NCI-H524 treated with DMSO at 0.1 percent for 48 hours (cell line): ENCODE measurements at regions not wholly inside any gene's neighbourhood (a gene's known extent, or its start where the extent isn't known, plus 50 kb on each side); places are given as distances from the start of the nearest gene placed in this dataset.

Experiments
- DNase-seq: peaks from one replicate; lab custom pipeline; 2025; lab: John Stamatoyannopoulos, UW

DNA sequence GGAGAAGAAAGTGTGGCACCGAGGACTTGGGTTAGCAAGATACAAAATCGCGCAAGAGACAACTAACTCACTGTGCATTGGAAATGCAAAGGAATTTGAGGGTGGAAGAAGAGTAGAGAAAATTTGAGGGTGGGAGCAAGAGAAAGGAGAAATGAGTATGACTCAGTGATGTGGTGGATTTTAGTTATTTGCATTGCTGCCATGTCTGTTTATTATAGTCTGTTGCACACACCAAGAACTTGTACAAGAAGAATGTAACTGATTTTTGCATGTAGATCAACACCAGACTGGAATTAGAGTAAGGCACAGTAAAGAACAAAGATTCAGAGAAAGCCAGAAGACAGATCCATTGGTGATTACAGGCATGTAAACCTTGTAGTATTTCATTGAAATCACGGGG is 71.6 kb upstream of the SMIM36 start:
- no peak for DNase-seq

DNA sequence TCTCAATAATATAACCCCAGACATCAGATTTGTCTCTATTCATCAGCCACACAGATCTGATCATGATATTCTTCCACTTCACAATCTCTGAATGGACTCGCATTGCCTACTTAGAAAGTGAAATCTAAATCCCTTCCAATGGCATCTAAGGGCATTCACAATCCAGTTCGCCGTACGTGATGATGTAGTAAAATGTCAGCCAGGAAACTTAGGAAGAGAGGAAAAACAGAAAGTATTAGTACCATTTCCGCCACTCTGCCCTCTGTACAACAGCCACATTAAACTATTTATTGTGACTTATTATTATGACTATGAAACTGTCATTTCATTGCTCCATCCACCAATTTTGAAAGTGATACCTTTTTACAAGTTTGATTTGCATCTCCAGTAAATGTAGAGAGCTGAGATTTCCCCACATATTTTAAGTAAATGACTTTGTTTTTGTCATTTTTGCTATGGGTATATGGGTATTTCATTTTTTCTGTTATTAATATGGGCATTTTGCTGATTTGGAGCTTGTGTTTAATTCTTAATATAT is 69.4 kb upstream of the SMIM36 start:
- no peak for DNase-seq

DNA sequence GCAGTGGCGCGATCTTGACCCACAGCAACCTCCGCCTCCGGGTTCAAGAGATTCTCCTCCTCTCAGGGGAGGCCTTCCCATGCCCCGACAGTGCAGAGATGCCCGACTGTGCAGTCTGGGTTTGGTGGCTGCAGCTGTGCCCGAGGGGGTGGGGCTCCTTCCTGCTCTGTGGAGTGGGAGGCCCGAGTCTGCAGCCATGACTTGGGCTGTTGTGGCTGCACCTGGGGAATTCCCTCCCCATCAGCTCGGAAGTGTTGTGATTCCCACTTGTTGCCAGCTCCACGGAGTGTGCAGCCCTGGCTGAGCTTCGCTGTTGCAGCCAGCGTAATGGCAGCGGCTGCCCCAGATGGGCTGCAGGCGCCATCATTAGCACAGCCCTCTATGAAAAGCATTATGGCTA is 66.4 kb upstream of the SMIM36 start:
- DNase-seq, result no peak

DNA sequence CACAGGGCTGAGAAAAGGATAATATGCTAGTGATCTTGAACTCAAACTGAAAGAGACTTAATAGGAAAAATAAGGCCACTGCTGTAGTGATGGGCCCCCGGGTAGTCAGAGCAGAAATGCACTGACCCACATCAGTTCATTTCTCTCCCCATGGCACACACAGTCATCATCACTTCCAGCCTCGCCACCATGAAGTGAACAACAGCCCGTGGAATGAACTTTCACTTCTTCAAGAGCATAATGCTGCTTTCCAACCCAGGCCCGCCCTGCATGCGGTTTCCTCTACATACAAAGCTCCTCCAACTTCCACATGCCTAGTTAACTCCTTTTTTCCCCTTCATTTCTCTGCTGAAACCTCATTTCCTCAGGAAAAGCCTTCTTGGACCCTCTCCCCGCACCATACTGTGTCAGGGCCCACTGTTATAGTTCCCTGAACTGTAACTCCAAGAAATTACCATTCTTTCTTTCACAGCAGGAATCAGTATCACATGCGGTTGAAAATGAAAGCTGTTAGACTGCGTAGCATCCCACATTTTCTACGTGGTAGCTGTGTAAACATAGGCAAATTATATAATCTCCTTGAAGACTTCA is 65.8 kb upstream of the SMIM36 start:
- DNase-seq, result no peak

DNA sequence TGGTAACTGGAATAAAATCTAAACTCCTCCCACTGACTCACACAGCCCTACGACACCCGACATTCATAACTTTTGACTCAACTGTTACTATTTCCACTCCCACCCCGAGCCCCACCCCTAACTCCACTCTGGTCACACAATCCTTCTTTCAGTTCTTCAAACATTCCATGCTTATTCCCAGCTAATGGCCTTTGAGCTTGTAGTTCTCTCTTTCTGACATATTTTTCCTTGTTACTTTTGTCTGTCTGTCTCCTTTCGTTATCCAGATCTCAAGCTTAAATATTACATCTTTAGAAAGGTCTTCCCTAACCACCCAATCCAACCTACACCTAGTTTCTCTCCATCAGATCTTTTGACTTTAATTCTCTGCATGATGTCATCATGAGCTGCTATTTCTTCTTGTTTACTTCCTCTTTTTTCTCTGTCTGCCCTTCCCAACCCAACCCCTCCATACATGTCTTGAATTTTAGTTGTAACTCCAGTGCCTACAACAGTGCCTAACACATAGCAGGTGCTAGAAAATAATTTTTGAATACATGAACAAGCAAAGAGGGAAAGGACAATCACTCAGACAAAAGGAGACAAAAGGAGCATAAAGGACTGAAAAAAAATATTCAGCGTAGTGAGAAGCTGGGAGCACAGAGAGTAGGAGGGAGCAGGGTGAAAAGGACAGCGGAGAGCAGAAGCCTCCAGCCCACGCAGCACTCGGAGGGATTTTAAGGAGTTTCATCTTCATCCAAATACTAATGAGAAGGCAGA is 65.2 kb upstream of the SMIM36 start:
- DNase-seq, result no peak

DNA sequence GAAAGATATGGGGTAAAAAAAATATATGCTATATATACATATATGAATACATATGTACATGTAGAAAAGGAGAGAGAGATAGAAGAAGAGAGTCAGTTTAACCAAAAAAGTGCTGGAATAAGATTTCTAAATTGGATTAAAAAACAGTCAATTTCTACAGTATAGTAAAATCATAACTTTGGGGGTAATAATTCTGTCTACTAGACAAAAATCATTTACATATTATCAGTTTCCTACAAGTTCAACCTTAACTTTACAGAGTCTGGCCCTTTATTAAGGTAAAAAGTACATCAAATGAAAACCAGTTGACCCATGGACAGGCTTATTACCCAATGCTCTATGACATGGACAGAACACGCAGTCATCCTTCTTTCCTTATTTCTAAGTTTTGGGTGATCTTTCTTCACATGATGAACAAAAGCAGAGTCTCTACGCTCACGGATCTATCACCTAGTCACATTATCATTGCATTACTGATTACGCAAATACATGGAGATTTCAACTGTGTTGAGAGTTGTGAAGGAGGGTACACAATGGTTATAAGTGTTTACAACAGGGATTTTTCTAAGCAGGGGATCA is 63.9 kb upstream of the SMIM36 start:
- no peak for DNase-seq

DNA sequence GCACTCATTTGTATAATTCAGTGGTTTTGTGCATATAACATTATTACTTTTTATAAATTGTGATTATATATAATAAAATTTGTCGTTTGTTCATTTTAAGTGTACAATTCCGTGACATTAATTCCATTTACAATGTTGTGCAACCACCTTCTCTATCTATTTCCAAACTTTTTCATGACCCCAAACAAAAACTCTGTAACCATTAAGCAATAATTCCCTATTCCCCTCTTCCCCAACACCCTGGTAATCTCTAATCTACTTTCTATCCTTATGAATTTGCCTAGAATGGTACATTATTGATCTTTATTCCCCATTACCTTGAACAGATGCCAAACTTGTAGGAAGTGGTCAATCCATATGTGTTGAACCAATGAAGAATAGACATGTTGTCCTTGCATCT is 61.3 kb upstream of the SMIM36 start:
- DNase-seq, result no peak

DNA sequence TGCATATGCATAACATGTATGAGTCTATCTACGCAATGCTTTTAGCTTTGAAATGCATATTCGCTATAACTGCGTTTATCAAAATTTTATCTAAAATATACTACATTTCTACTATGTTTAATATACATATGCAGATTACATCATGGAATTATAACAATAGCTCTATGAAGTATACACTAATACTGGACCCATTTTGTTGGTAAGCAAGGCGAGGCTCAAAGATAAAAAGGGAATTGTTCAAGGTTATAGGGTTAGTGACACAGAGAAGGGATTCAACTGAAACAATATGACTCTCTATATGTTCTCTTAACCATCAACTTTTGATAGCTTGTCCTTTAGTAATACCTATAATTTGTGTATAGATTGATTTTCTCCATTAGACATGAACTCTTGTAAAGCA is 60.9 kb upstream of the SMIM36 start:
- no peak for DNase-seq

DNA sequence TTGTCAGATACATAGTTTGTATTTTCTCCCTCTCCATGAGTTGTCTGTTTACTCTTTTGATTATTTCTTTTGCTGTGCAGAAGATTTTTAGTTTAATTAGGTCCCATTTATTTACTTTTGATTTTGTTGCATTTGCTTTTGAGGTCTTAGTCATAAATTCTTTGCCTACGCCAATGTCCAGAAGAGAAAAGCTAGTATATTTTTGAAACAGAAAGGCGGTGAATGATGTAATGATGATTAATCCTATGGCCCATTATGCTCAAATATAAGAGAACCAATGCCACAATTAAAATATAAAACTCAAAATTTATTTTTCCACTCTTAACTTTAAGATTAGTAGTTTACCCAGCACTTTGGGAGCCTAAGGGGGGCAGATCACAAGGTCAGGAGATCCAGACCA is 59.8 kb upstream of the SMIM36 start:
- no peak for DNase-seq

DNA sequence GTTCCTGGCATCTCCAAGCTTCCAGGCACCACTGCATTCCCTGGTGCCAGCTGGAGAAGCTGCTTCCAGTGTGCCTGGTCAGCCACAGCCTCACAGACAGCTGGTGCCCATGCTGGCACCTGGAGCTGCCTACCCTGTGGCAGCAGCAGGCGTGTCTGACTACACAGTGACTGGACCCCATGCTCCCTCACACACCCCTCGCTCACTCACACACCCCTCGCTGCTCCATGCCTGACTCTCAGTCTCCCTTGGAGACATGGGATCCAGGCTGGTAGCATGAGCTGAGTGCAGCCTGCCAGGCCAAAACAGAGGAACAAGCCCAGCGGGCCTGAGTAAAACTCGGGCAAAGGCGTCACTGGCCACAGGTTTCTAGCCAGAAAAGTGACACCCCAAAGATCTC is 59.1 kb upstream of the SMIM36 start:
- no peak for DNase-seq

DNA sequence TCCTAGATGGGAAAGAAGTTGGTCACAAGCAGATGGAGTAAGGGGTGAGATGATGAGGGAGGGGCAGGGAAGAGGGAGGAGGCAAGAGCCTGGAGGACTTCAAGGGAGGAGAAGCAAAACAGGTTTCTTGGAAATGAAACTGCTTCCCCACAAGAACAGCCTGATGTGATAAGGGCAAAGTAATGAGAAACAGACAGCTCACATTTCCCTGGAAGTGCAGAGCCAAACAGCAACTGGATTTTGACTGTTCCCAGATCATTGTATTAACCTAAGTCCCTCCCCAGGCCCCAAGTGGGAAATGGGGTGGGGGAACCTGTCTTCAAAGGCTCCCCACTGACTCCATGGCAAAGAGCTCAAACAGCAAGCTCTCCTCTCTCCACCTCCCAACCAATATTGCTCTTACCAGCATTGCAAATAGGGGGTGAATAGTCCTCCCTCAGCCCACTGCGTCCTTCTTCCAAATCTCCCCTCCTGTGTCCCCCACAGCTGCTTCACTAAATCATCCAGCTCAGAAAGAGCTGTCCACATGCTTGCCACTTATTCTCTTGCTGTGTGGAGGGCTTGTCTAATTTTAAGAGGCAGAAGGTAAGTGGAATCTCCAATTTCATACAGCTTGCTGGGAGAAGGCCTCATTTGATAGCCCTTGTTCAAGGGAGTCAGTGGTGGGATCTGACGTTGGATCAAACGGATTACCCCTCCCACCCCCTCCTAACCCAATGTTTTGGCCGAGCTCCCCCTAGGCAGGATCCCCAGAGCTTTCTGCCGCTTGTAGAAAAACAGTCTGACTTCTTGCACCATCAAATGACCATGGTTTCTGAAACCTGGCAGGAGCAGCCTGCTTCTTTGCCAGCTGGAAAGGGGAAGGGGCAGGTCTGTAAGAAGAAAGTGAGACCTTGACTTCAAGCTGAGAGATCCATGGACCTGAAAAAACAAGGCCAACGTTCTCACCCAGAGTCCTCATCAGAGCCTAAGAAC is 56.3 kb upstream of the SMIM36 start:
- DNase-seq, result peak; percentile 88

DNA sequence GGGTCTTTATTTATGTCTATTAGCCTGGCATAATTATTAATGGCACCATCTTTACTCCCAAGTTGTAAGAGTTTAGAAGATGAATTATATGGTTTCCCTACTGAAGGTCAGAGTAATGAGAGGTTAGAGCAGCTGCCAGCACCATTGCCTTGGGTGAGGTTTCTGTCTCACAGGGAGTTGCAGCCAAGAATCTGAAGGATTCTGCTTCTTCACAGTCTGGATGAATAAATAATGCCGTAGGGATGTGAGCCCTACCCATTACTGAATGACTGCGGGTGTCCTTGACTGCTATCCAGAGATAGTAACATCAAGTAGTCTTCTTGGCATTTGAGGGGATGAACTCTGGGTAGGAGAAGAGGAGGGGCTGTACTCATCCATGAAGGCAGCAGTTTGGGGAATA is 52.8 kb upstream of the SMIM36 start:
- DNase-seq, result no peak

DNA sequence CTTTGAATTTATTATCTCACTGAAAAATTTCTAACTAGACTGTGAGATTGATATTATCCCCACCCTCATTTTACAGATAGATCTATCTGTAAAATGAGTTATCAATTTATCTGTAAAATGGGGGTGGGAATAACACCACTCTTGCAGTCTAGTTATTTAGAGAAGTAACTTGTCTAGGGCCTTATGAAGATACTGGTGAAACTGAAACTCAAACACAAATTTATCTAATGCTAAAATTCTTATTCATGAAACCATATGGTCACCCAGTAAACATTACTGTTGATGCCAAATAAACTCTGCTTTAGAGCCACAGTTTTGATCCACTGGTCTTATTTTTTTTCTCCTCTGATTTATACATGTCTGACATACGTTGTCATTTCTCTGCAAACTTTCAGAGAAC is 52.1 kb upstream of the SMIM36 start:
- no peak for DNase-seq

DNA sequence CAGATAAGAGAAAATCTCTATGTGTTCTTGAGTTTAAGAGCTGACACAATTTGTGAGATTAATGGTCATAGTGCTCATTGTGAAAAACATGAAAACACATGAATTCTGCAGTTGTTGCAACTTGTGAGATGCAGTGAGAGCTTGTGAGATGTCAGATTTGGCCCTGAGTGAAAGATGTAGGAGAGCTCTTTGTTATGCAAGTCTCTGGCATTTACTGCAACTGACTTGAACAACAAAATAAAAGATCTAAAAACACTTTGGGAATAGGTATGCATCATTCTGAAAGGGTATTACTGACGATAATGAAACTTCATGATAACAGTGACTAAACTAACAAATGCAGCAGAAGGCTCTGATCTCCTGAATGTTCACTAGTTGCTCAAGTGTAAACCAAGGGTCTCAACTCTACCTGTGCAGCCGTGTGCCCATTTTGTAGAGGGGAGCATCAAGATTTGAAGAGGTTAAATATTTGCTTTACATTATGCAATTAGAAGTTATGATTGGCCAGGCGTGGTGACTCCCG is 50.8 kb upstream of the SMIM36 start:
- no peak for DNase-seq

DNA sequence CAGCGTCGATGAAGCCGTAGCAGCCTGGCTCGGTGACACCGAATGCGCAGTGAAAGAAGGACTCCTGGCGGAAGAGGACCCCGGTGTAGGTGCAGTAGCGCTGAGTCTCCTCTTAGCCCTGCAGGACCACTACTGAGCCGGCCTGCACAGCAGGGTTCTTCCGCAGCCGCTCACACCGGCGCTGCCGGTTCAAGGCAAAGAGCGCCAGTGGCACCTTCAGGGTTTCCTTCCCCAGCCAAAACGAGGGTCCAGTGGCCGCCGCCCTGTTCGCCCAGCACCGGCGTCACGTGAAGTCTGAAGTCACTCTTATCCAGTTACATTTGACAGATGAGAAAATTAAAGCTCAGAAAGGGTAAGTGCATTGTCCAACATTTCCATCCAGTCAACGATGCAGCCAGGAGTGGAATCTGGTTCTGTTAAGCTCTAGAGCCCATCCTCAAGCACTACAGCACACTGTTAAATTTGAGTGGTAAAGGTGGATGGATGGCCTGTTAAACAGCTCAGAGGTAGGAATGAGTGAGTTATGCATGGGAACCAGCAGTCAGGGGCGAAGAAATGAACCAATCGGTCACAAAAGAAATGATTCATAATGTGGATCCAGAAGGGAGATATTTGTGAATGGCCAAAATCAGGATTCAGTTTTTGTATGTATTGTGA is 50.2 kb upstream of the SMIM36 start:
- no peak for DNase-seq
